Fibroblast of upper back skin (primary cell): ENCODE measurements at regions not wholly inside any gene's neighbourhood (a gene's known extent, or its start where the extent isn't known, plus 50 kb on each side); places are given as distances from the start of the nearest gene placed in this dataset.

Experiments
- DNase-seq: peaks from one replicate; pipeline ENCODE4 v3.0.0-alpha.2; 2013

- no peak for DNase-seq
Observed at GRCh38 chrX:155682834-155683233, 70.1 kb upstream of the TMLHE start.

GRCh38 chrX:155679715-155680114, 67.0 kb upstream of the TMLHE start:
- no peak for DNase-seq

DNA sequence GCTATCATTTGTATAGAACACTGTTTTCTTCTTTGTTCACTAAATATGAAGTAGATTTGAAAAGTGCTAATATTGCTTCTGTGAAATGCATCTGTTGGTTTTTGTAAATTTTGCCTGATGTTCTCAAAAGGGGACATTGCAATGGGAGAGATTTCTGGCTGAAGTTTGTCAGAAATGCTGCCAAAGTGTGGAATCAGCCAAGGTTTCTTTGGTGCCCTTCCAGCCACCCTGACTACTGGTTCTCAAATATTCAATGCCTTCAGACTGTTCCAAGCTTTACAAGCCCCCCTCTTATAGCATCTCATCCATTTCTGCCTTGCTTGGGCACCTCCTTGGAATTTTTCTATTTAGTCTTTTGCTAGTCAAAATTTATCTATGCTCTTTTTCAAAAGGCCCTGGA, 60.6 kb upstream of the TMLHE start:
- no peak for DNase-seq

GRCh38 chrX:155666741-155667140, 54.0 kb upstream of the TMLHE start:
- no peak for DNase-seq
